ENCODE measurements at regions not wholly inside any gene's neighbourhood (a gene's known extent, or its start where the extent isn't known, plus 50 kb on each side); places are given as distances from the start of the nearest gene placed in this dataset.
"Not testable (repeated sequence)": the region's sequence is repeated elsewhere in the genome, so short reads cannot be mapped to it uniquely, and the experiment has no call there.

GRCh38 chr6:22119500-22119899 is 177.3 kb downstream of the PRL start:
- no peak for DNase-seq (ENCODE audit: low read depth in 4 of 4, low spot score in 3 of 4)

GRCh38 chr6:22124756-22125155 is 172.1 kb downstream of the PRL start:
- no peak for DNase-seq (ENCODE audit: low read depth in 4 of 4, low spot score in 3 of 4)

GRCh38 chr6:22126910-22127309 is 169.9 kb downstream of the PRL start:
- no peak for DNase-seq (ENCODE audit: low read depth in 4 of 4, low spot score in 3 of 4)

GRCh38 chr6:22129751-22130150 is 167.1 kb downstream of the PRL start:
- DNase-seq (ENCODE audit: low read depth in 4 of 4, low spot score in 3 of 4), result no peak

GRCh38 chr6:22132656-22133055 is 164.2 kb downstream of the PRL start:
- no peak for DNase-seq (ENCODE audit: low read depth in 4 of 4, low spot score in 3 of 4)

- DNase-seq (ENCODE audit: low read depth in 4 of 4, low spot score in 3 of 4), result no peak
These were observed 163.5 kb downstream of the PRL start for GRCh38 chr6:22133357-22133756.

- no peak for DNase-seq (ENCODE audit: low read depth in 4 of 4, low spot score in 3 of 4)
These were observed 162.5 kb downstream of the PRL start for GRCh38 chr6:22134308-22134707.

- DNase-seq (ENCODE audit: low read depth in 4 of 4, low spot score in 3 of 4), result no peak
These were observed 161.4 kb downstream of the PRL start for GRCh38 chr6:22135395-22135794.

GRCh38 chr6:22140736-22141135 is 156.1 kb downstream of the PRL start:
- not testable (repeated sequence) for DNase-seq (ENCODE audit: low read depth in 4 of 4, low spot score in 3 of 4)

- DNase-seq (ENCODE audit: low read depth in 4 of 4, low spot score in 3 of 4), result no peak
These were observed 155.5 kb downstream of the PRL start for GRCh38 chr6:22141241-22141745.

- no peak for DNase-seq (ENCODE audit: low read depth in 4 of 4, low spot score in 3 of 4)
These were observed 154.0 kb downstream of the PRL start for GRCh38 chr6:22142856-22143255.

GRCh38 chr6:22145376-22145775 is 151.5 kb downstream of the PRL start:
- DNase-seq (ENCODE audit: low read depth in 4 of 4, low spot score in 3 of 4), result no peak

- no peak for DNase-seq (ENCODE audit: low read depth in 4 of 4, low spot score in 3 of 4)
These were observed 150.8 kb downstream of the PRL start for GRCh38 chr6:22145823-22146677.

GRCh38 chr6:22146678-22146930 is 150.2 kb downstream of the PRL start:
- DNase-seq (ENCODE audit: low read depth in 4 of 4, low spot score in 3 of 4), result no peak

- no peak for DNase-seq (ENCODE audit: low read depth in 4 of 4, low spot score in 3 of 4)
These were observed 149.7 kb downstream of the PRL start for GRCh38 chr6:22146931-22147701.

- peak in 2 of 4 donors; percentile 79 to 80 for DNase-seq (ENCODE audit: low read depth in 4 of 4, low spot score in 3 of 4)
These were observed 148.7 kb downstream of the PRL start for GRCh38 chr6:22147921-22148776.

GRCh38 chr6:22149096-22149495 is 147.7 kb downstream of the PRL start:
- no peak for DNase-seq (ENCODE audit: low read depth in 4 of 4, low spot score in 3 of 4)

- no peak for DNase-seq (ENCODE audit: low read depth in 4 of 4, low spot score in 3 of 4)
These were observed 147.1 kb downstream of the PRL start for GRCh38 chr6:22149501-22150367.

- no peak for DNase-seq (ENCODE audit: low read depth in 4 of 4, low spot score in 3 of 4)
These were observed 146.3 kb downstream of the PRL start for GRCh38 chr6:22150368-22151035.

- no peak for DNase-seq (ENCODE audit: low read depth in 4 of 4, low spot score in 3 of 4)
These were observed 144.9 kb downstream of the PRL start for GRCh38 chr6:22151892-22152291.
